GM23338 (cell line): ENCODE measurements at regions not wholly inside any gene's neighbourhood (a gene's known extent, or its start where the extent isn't known, plus 50 kb on each side); places are given as distances from the start of the nearest gene placed in this dataset.

ENCODE experiments used
- ATAC-seq: fragments of 200-7000 bp; cut with Tn5 transposase; 3 replicates; pipeline ENCODE4 v1.9.1; 2020
- DNase-seq: peaks from one replicate; pipeline ENCODE4 v3.0.0-alpha.2; 2015; ENCODE audit warnings: low spot score
- H2AFZ ChIP-seq: fragments of 200-600 bp; sonication (generic); 2 replicates; pipeline ENCODE4 v1.8.0; 2016; ENCODE audit warnings: antibody characterized with exemption, mild to moderate bottlenecking, moderate library complexity
- H3F3A ChIP-seq: fragments of 200-600 bp; sonication (generic); replicated peaks from 2 replicates; pipeline ENCODE4 v1.8.0; 2017; ENCODE audit warnings: antibody characterized with exemption, mixed run types, low read depth
- H3K27ac ChIP-seq: fragments of 200-600 bp; sonication (generic); 2 replicates; pipeline ENCODE4 v1.6.1; 2016; ENCODE audit warnings: low read depth
- H3K27me3 ChIP-seq: fragments of 200-600 bp; sonication (generic); 2 replicates; pipeline ENCODE4 v1.8.0; 2016; ENCODE audit warnings: mild to moderate bottlenecking, mixed run types, moderate library complexity; ENCODE audit not compliant: insufficient read depth
- H3K36me3 ChIP-seq: fragments of 200-600 bp; sonication (generic); 2 replicates; pipeline ENCODE4 v1.8.0; 2016; ENCODE audit warnings: mild to moderate bottlenecking; ENCODE audit not compliant: insufficient read depth
- H3K4me1 ChIP-seq: fragments of 200-600 bp; sonication (generic); 2 replicates; pipeline ENCODE4 v1.8.0; 2016; ENCODE audit warnings: mild to moderate bottlenecking, moderate library complexity; ENCODE audit not compliant: insufficient read depth
- H3K4me2 ChIP-seq: fragments of 200-600 bp; sonication (generic); 2 replicates; pipeline ENCODE4 v1.7.1; 2017; ENCODE audit warnings: mixed run types
- H3K4me3 ChIP-seq: fragments of 200-600 bp; sonication (generic); 2 replicates; pipeline ENCODE4 v1.6.1; 2016; ENCODE audit warnings: mixed run types
- H3K79me2 ChIP-seq: fragments of 200-600 bp; sonication (generic); replicated peaks from 2 replicates; pipeline ENCODE4 v1.8.0; 2017; ENCODE audit warnings: mild to moderate bottlenecking; ENCODE audit not compliant: insufficient read depth
- H3K9me2 ChIP-seq: fragments of 200-600 bp; sonication (generic); 2 replicates; pipeline ENCODE4 v1.8.0; 2017; ENCODE audit not compliant: insufficient read depth
- H4K20me1 ChIP-seq: fragments of 200-600 bp; sonication (generic); replicated peaks from 2 replicates; pipeline ENCODE4 v1.8.0; 2017; ENCODE audit warnings: mild to moderate bottlenecking; ENCODE audit not compliant: insufficient read depth
- H3K27ac Mint-ChIP-seq: 2 replicates; pipeline ENCODE4 v1.8.0; 2020; ENCODE audit warnings: inconsistent platforms, mild to moderate bottlenecking, moderate library complexity, mixed read lengths
- H3K27me3 Mint-ChIP-seq: 3 replicates; pipeline ENCODE4 v1.8.0; 2022; ENCODE audit warnings: low read depth, mild to moderate bottlenecking, moderate library complexity, mixed read lengths, inconsistent platforms; ENCODE audit not compliant: insufficient read depth, poor library complexity
- H3K36me3 Mint-ChIP-seq: 3 replicates; pipeline ENCODE4 v1.8.0; 2021; ENCODE audit warnings: low read depth, mild to moderate bottlenecking, inconsistent platforms, moderate library complexity, mixed read lengths
- H3K4me1 Mint-ChIP-seq: 3 replicates; pipeline ENCODE4 v1.8.0; 2020; ENCODE audit warnings: mild to moderate bottlenecking, inconsistent platforms, mixed read lengths
- H3K4me3 Mint-ChIP-seq: 3 replicates; pipeline ENCODE4 v1.8.0; 2021; ENCODE audit warnings: moderate library complexity, mild to moderate bottlenecking, inconsistent platforms, mixed read lengths
- H3K9me3 Mint-ChIP-seq: 3 replicates; pipeline ENCODE4 v1.8.0; 2020; ENCODE audit warnings: moderate library complexity, mild to moderate bottlenecking, inconsistent platforms, mixed read lengths
- CREB1 ChIP-seq: fragments of 250-450 bp; sonication (Bioruptor Pico); IDR thresholded peaks from 2 replicates; pipeline ENCODE4 v1.5.0; 2020; ENCODE audit warnings: low read depth, mild to moderate bottlenecking, moderate library complexity
- EZH2 ChIP-seq: fragments of 200-600 bp; sonication (generic); IDR thresholded peaks from one replicate; pipeline ENCODE4 v1.8.0; 2017; ENCODE audit warnings: antibody characterized with exemption, mild to moderate bottlenecking, low read depth; ENCODE audit not compliant: unreplicated experiment
- EZH2phosphoT487 ChIP-seq: fragments of 200-600 bp; sonication (generic); IDR thresholded peaks from one replicate; pipeline ENCODE4 v1.8.1; 2018; ENCODE audit warnings: antibody characterized with exemption; ENCODE audit not compliant: unreplicated experiment
- JUNB ChIP-seq: IDR thresholded peaks from one replicate; pipeline ENCODE4 v1.6.1; 2016; ENCODE audit warnings: antibody characterized with exemption; ENCODE audit not compliant: unreplicated experiment
- NANOG ChIP-seq: IDR thresholded peaks from 2 replicates; pipeline ENCODE4 v1.6.1; 2016; ENCODE audit warnings: antibody characterized with exemption, borderline replicate concordance
- POLR2AphosphoS5 ChIP-seq: IDR thresholded peaks from 2 replicates; pipeline ENCODE4 v1.6.1; 2016; ENCODE audit warnings: antibody characterized with exemption, low read depth
- STAT1 ChIP-seq: IDR thresholded peaks from one replicate; pipeline ENCODE4 v1.6.1; 2016; ENCODE audit warnings: antibody characterized with exemption; ENCODE audit not compliant: unreplicated experiment
- ZNF114 ChIP-seq: fragments of 250-450 bp; sonication (Bioruptor Pico); IDR thresholded peaks from 2 replicates; pipeline ENCODE4 v1.5.0; 2020; ENCODE audit warnings: mild to moderate bottlenecking, moderate library complexity
- ZNF331 ChIP-seq: fragments of 250-450 bp; sonication (Bioruptor Pico); IDR thresholded peaks from 2 replicates; pipeline ENCODE4 v1.5.0; 2020; ENCODE audit warnings: low read depth, mild to moderate bottlenecking, moderate library complexity
- TF ChIP-seq, protein P1 (sequence below): fragments of 250-450 bp; sonication (Bioruptor Pico); IDR thresholded peaks from 2 replicates; pipeline ENCODE4 v1.5.0; 2020; ENCODE audit warnings: mild to moderate bottlenecking, moderate library complexity
- TF ChIP-seq, protein P2 (sequence below): IDR thresholded peaks from one replicate; pipeline ENCODE4 v1.6.1; 2018; ENCODE audit warnings: antibody characterized with exemption; ENCODE audit not compliant: unreplicated experiment
- TF ChIP-seq, protein P3 (sequence below): IDR thresholded peaks from 2 replicates; pipeline ENCODE4 v1.6.1; 2016; ENCODE audit warnings: antibody characterized with exemption
- TF ChIP-seq, protein P4 (sequence below), 2 experiments: fragments of 200-600 bp in 1 of 2; sonication (generic) in 1 of 2; conservative IDR thresholded peaks; 2 replicates each; pipeline versions ENCODE4 v1.5.1 to v1.6.1; 2016 to 2017; ENCODE audit warnings: antibody characterized with exemption in 2 of 2, low read depth in 2 of 2, mild to moderate bottlenecking in 2 of 2, moderate library complexity in 1 of 2

DNA sequence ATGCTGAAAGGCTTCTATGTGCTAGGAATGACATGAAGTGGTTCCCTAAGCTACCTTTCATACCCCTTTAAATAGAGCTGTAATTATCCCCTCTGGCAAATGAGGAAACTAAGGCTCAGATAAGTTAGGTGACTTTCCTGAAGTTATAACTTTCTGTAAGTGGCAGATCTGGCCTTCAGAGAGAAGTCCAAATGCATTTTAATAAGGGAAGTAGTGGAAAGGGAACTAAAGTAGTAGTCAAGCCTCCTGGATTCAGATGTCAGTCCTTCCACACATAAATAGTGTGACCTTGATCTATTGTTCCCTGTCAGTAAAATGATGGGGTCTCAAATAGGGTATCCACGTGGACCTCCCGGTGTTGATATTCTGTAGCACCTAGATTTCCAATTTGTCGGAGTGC, 277.7 kb downstream of the EDEM1 start:
- Histone ChIP-seq H3K4me3 (no peak overlapping the region), H3K79me2 (no peaks in the 10 kb centered on the region), H3F3A (no peaks in the 10 kb centered on the region), H3K27ac (no peak overlapping the region), H3K36me3 (peaks cover 12% of the 10 kb centered on the region), H3K27me3 (no peaks in the 10 kb centered on the region), H4K20me1 (no peaks in the 10 kb centered on the region), H3K9me2 (no peaks in the 10 kb centered on the region), H2AFZ (no peak overlapping the region), H3K4me1 (no peaks in the 10 kb centered on the region), H3K4me2 (no peak overlapping the region)
- TF ChIP-seq STAT1 (no peak), ZNF331 (no peak), EZH2phosphoT487 (no peak), POLR2AphosphoS5 (no peak), NANOG (no peak), ZNF114 (no peak), CREB1 (CRISPR knock-in tag) (no peak), JUNB (no peak), EZH2 (no peak)
- TF ChIP-seq, protein P1, sequence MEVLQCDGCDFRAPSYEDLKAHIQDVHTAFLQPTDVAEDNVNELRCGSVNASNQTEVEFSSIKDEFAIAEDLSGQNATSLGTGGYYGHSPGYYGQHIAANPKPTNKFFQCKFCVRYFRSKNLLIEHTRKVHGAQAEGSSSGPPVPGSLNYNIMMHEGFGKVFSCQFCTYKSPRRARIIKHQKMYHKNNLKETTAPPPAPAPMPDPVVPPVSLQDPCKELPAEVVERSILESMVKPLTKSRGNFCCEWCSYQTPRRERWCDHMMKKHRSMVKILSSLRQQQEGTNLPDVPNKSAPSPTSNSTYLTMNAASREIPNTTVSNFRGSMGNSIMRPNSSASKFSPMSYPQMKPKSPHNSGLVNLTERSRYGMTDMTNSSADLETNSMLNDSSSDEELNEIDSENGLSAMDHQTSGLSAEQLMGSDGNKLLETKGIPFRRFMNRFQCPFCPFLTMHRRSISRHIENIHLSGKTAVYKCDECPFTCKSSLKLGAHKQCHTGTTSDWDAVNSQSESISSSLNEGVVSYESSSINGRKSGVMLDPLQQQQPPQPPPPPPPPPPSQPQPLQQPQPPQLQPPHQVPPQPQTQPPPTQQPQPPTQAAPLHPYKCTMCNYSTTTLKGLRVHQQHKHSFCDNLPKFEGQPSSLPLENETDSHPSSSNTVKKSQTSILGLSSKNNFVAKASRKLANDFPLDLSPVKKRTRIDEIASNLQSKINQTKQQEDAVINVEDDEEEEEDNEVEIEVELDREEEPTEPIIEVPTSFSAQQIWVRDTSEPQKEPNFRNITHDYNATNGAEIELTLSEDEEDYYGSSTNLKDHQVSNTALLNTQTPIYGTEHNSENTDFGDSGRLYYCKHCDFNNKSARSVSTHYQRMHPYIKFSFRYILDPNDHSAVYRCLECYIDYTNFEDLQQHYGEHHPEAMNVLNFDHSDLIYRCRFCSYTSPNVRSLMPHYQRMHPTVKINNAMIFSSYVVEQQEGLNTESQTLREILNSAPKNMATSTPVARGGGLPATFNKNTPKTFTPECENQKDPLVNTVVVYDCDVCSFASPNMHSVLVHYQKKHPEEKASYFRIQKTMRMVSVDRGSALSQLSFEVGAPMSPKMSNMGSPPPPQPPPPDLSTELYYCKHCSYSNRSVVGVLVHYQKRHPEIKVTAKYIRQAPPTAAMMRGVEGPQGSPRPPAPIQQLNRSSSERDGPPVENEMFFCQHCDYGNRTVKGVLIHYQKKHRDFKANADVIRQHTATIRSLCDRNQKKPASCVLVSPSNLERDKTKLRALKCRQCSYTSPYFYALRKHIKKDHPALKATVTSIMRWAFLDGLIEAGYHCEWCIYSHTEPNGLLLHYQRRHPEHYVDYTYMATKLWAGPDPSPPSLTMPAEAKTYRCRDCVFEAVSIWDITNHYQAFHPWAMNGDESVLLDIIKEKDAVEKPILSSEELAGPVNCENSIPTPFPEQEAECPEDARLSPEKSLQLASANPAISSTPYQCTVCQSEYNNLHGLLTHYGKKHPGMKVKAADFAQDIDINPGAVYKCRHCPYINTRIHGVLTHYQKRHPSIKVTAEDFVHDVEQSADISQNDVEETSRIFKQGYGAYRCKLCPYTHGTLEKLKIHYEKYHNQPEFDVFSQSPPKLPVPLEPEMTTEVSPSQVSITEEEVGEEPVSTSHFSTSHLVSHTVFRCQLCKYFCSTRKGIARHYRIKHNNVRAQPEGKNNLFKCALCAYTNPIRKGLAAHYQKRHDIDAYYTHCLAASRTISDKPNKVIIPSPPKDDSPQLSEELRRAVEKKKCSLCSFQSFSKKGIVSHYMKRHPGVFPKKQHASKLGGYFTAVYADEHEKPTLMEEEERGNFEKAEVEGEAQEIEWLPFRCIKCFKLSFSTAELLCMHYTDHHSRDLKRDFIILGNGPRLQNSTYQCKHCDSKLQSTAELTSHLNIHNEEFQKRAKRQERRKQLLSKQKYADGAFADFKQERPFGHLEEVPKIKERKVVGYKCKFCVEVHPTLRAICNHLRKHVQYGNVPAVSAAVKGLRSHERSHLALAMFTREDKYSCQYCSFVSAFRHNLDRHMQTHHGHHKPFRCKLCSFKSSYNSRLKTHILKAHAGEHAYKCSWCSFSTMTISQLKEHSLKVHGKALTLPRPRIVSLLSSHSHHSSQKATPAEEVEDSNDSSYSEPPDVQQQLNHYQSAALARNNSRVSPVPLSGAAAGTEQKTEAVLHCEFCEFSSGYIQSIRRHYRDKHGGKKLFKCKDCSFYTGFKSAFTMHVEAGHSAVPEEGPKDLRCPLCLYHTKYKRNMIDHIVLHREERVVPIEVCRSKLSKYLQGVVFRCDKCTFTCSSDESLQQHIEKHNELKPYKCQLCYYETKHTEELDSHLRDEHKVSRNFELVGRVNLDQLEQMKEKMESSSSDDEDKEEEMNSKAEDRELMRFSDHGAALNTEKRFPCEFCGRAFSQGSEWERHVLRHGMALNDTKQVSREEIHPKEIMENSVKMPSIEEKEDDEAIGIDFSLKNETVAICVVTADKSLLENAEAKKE = no peak
- TF ChIP-seq, protein P2, sequence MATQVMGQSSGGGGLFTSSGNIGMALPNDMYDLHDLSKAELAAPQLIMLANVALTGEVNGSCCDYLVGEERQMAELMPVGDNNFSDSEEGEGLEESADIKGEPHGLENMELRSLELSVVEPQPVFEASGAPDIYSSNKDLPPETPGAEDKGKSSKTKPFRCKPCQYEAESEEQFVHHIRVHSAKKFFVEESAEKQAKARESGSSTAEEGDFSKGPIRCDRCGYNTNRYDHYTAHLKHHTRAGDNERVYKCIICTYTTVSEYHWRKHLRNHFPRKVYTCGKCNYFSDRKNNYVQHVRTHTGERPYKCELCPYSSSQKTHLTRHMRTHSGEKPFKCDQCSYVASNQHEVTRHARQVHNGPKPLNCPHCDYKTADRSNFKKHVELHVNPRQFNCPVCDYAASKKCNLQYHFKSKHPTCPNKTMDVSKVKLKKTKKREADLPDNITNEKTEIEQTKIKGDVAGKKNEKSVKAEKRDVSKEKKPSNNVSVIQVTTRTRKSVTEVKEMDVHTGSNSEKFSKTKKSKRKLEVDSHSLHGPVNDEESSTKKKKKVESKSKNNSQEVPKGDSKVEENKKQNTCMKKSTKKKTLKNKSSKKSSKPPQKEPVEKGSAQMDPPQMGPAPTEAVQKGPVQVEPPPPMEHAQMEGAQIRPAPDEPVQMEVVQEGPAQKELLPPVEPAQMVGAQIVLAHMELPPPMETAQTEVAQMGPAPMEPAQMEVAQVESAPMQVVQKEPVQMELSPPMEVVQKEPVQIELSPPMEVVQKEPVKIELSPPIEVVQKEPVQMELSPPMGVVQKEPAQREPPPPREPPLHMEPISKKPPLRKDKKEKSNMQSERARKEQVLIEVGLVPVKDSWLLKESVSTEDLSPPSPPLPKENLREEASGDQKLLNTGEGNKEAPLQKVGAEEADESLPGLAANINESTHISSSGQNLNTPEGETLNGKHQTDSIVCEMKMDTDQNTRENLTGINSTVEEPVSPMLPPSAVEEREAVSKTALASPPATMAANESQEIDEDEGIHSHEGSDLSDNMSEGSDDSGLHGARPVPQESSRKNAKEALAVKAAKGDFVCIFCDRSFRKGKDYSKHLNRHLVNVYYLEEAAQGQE = no peak
- TF ChIP-seq, protein P3, sequence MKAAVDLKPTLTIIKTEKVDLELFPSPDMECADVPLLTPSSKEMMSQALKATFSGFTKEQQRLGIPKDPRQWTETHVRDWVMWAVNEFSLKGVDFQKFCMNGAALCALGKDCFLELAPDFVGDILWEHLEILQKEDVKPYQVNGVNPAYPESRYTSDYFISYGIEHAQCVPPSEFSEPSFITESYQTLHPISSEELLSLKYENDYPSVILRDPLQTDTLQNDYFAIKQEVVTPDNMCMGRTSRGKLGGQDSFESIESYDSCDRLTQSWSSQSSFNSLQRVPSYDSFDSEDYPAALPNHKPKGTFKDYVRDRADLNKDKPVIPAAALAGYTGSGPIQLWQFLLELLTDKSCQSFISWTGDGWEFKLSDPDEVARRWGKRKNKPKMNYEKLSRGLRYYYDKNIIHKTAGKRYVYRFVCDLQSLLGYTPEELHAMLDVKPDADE = no peak
- TF ChIP-seq, protein P4, sequence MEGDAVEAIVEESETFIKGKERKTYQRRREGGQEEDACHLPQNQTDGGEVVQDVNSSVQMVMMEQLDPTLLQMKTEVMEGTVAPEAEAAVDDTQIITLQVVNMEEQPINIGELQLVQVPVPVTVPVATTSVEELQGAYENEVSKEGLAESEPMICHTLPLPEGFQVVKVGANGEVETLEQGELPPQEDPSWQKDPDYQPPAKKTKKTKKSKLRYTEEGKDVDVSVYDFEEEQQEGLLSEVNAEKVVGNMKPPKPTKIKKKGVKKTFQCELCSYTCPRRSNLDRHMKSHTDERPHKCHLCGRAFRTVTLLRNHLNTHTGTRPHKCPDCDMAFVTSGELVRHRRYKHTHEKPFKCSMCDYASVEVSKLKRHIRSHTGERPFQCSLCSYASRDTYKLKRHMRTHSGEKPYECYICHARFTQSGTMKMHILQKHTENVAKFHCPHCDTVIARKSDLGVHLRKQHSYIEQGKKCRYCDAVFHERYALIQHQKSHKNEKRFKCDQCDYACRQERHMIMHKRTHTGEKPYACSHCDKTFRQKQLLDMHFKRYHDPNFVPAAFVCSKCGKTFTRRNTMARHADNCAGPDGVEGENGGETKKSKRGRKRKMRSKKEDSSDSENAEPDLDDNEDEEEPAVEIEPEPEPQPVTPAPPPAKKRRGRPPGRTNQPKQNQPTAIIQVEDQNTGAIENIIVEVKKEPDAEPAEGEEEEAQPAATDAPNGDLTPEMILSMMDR (conservative IDR thresholded peaks at IDR 0.05; ENCODE audit: low read depth in 2 of 2) = no peak
- Mint-ChIP-seq H3K27me3 (no peaks in the 10 kb centered on the region), H3K4me1 (peaks cover 10% of the 10 kb centered on the region; the same call in 2 of the 3 replicates), H3K36me3 (no peaks in the 10 kb centered on the region), H3K4me3 (no peak overlapping the region), H3K27ac (no peak overlapping the region), H3K9me3 (peaks cover 72% of the 10 kb centered on the region)
- DNase-seq = no peak
- no peak for ATAC-seq
